ENCODE measurements at regions not wholly inside any gene's neighbourhood (a gene's known extent, or its start where the extent isn't known, plus 50 kb on each side); places are given as distances from the start of the nearest gene placed in this dataset.
"Not testable (repeated sequence)": the region's sequence is repeated elsewhere in the genome, so short reads cannot be mapped to it uniquely, and the experiment has no call there.

- DNase-seq (ENCODE audit: low spot score) = no peak
Observed at GRCh38 chr9:16278326-16278999, 592.0 kb downstream of the BNC2 start.

GRCh38 chr9:16281707-16282106 is 588.8 kb downstream of the BNC2 start:
- DNase-seq (ENCODE audit: low spot score) = no peak

GRCh38 chr9:16282216-16282615 is 588.3 kb downstream of the BNC2 start:
- no peak for DNase-seq (ENCODE audit: low spot score)

GRCh38 chr9:16282718-16283117 is 587.8 kb downstream of the BNC2 start:
- DNase-seq (ENCODE audit: low spot score) = no peak

GRCh38 chr9:16286160-16286559 is 584.3 kb downstream of the BNC2 start:
- DNase-seq (ENCODE audit: low spot score) = no peak

GRCh38 chr9:16289639-16290038 is 580.8 kb downstream of the BNC2 start:
- no peak for DNase-seq (ENCODE audit: low spot score)

GRCh38 chr9:16290169-16290568 is 580.3 kb downstream of the BNC2 start:
- DNase-seq (ENCODE audit: low spot score) = no peak

- DNase-seq (ENCODE audit: low spot score) = no peak
Observed at GRCh38 chr9:16291921-16292320, 578.5 kb downstream of the BNC2 start.

GRCh38 chr9:16293610-16294009 is 576.9 kb downstream of the BNC2 start:
- DNase-seq (ENCODE audit: low spot score) = no peak

- no peak for DNase-seq (ENCODE audit: low spot score)
Observed at GRCh38 chr9:16294133-16294770, 576.2 kb downstream of the BNC2 start.

GRCh38 chr9:16294940-16295339 is 575.5 kb downstream of the BNC2 start:
- not testable (repeated sequence) for DNase-seq (ENCODE audit: low spot score)

- DNase-seq (ENCODE audit: low spot score) = not testable (repeated sequence)
Observed at GRCh38 chr9:16299368-16299767, 571.1 kb downstream of the BNC2 start.

GRCh38 chr9:16303506-16303905 is 567.0 kb downstream of the BNC2 start:
- DNase-seq (ENCODE audit: low spot score) = no peak

- DNase-seq (ENCODE audit: low spot score) = no peak
Observed at GRCh38 chr9:16304301-16304700, 566.2 kb downstream of the BNC2 start.

- no peak for DNase-seq (ENCODE audit: low spot score)
Observed at GRCh38 chr9:16306586-16306985, 563.9 kb downstream of the BNC2 start.

GRCh38 chr9:16307626-16308195 is 562.8 kb downstream of the BNC2 start:
- DNase-seq (ENCODE audit: low spot score) = no peak

GRCh38 chr9:16308645-16309044 is 561.8 kb downstream of the BNC2 start:
- no peak for DNase-seq (ENCODE audit: low spot score)

- DNase-seq (ENCODE audit: low spot score) = no peak
Observed at GRCh38 chr9:16309082-16309468, 561.4 kb downstream of the BNC2 start.

- no peak for DNase-seq (ENCODE audit: low spot score)
Observed at GRCh38 chr9:16309469-16310271, 560.8 kb downstream of the BNC2 start.

- no peak for DNase-seq (ENCODE audit: low spot score)
Observed at GRCh38 chr9:16310278-16311110, 560.0 kb downstream of the BNC2 start.

GRCh38 chr9:16312116-16312515 is 558.4 kb downstream of the BNC2 start:
- DNase-seq (ENCODE audit: low spot score) = no peak
